Naive B cell (primary cell): ENCODE measurements at regions not wholly inside any gene's neighbourhood (a gene's known extent, or its start where the extent isn't known, plus 50 kb on each side); places are given as distances from the start of the nearest gene placed in this dataset.
A peak's percentile ranks its signal among the peaks of the same experiment; 100 is the strongest.

Experiments used
- ATAC-seq, 2 donors: fragments of 150-1000 bp; cut with Tn5 transposase; 2 replicates each; pipeline ENCODE4 v1.10.0; 2021; ENCODE audit warnings: low read depth in 2 of 2, mild to moderate bottlenecking in 2 of 2, moderate library complexity in 2 of 2
- DNase-seq: peaks from one replicate; pipeline ENCODE4 v3.0.0; 2022
- H3K27ac Mint-ChIP-seq, 6 donors: one replicate each; pipeline ENCODE4 v1.8.0; 2020 to 2022; ENCODE audit warnings: mild to moderate bottlenecking in 6 of 6, mixed read lengths in 6 of 6, moderate library complexity in 5 of 6, inconsistent platforms in 2 of 6
- H3K27me3 Mint-ChIP-seq, 3 donors: one replicate each; pipeline ENCODE4 v1.8.0; 2021 to 2022; ENCODE audit warnings: mixed read lengths in 3 of 3, mild to moderate bottlenecking in 1 of 3
- H3K36me3 Mint-ChIP-seq, 2 donors: one replicate each; pipeline ENCODE4 v1.8.0; 2020 to 2022; ENCODE audit warnings: mixed read lengths in 2 of 2, inconsistent platforms in 1 of 2, mild to moderate bottlenecking in 1 of 2
- H3K4me1 Mint-ChIP-seq, 3 donors: one replicate each; pipeline ENCODE4 v1.8.0; 2020 to 2022; ENCODE audit warnings: mixed read lengths in 3 of 3, inconsistent platforms in 1 of 3, mild to moderate bottlenecking in 1 of 3, moderate library complexity in 1 of 3
- H3K4me3 Mint-ChIP-seq, 8 donors: one replicate each; pipeline ENCODE4 v1.8.0; 2020 to 2022; ENCODE audit warnings: mild to moderate bottlenecking in 8 of 8, mixed read lengths in 8 of 8, moderate library complexity in 8 of 8, inconsistent platforms in 2 of 8
- H3K9me3 Mint-ChIP-seq, 7 donors: one replicate each; pipeline ENCODE4 v1.8.0; 2020 to 2022; ENCODE audit warnings: mixed read lengths in 7 of 7, mild to moderate bottlenecking in 5 of 7, inconsistent platforms in 2 of 7, moderate library complexity in 1 of 7

GRCh38 chr20:40930561-40930960 lies 98.1 kb upstream of the TOP1 start:
- Mint-ChIP-seq H3K4me3 (no peak overlapping the region), H3K36me3 (peaks cover 0 to 10% of the 10 kb centered on the region in 2 donors), H3K27ac (no peak overlapping the region), H3K9me3 (peaks cover 0 to 12% (median 3%) of the 10 kb centered on the region in 7 donors), H3K27me3 (peaks cover 0 to 11% (median 0%) of the 10 kb centered on the region in 3 donors), H3K4me1 (peaks cover 9 to 14% (median 11%) of the 10 kb centered on the region in 3 donors)
- DNase-seq (no peak), ATAC-seq (no peak)

- Mint-ChIP-seq H3K36me3 (peaks cover 0 to 10% of the 10 kb centered on the region in 2 donors), H3K4me3 (no peak overlapping the region), H3K9me3 (peaks cover 0 to 12% (median 3%) of the 10 kb centered on the region in 7 donors), H3K4me1 (peaks cover 3 to 5% (median 5%) of the 10 kb centered on the region in 3 donors), H3K27ac (peak overlapping the region in 1 of 6 donors; percentile 39), H3K27me3 (peaks cover 0 to 11% (median 0%) of the 10 kb centered on the region in 3 donors)
- ATAC-seq (no peak), DNase-seq (no peak)
Observed at GRCh38 chr20:40931410-40932044, 97.1 kb upstream of the TOP1 start.

GRCh38 chr20:40932436-40932835 lies 96.2 kb upstream of the TOP1 start:
- H3K4me3 Mint-ChIP-seq, result no peak overlapping the region
- DNase-seq (no peak), ATAC-seq (no peak)
- peaks cover 0 to 10% of the 10 kb centered on the region in 2 donors for H3K36me3 Mint-ChIP-seq
- no peak overlapping the region for H3K27ac Mint-ChIP-seq
- peaks cover 0 to 12% (median 3%) of the 10 kb centered on the region in 7 donors for H3K9me3 Mint-ChIP-seq
- H3K4me1 Mint-ChIP-seq, result peaks cover 3 to 5% (median 5%) of the 10 kb centered on the region in 3 donors
- H3K27me3 Mint-ChIP-seq, result peaks cover 0 to 11% (median 0%) of the 10 kb centered on the region in 3 donors

DNA sequence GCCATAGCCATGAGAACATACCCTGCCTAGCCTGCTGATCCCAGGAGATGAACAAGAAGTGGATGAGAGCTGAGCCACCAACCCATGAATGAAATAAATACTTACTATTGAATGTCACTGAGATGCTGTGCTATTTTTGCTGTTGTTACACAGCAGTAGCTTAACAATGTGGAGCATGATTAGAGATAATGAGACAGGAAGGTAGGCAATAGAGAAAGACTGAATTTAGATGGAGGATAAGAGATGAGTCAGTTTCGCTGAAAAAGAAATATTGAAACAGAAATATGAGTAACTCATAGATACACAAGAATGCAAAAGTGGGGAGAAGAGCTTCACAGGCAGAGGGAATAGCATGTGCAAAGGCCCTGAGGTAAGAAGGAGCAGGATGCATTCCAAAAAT lies 94.9 kb upstream of the TOP1 start:
- H3K27ac Mint-ChIP-seq, result no peak overlapping the region
- DNase-seq (no peak), ATAC-seq (no peak)
- peaks cover 0 to 11% (median 0%) of the 10 kb centered on the region in 3 donors for H3K27me3 Mint-ChIP-seq
- peaks cover 0 to 12% (median 3%) of the 10 kb centered on the region in 7 donors for H3K9me3 Mint-ChIP-seq
- no peak overlapping the region for H3K4me3 Mint-ChIP-seq
- H3K36me3 Mint-ChIP-seq, result peaks cover 0 to 10% of the 10 kb centered on the region in 2 donors
- peaks cover 0 to 5% (median 3%) of the 10 kb centered on the region in 3 donors for H3K4me1 Mint-ChIP-seq

GRCh38 chr20:40938020-40938419 lies 90.6 kb upstream of the TOP1 start:
- ATAC-seq, result no peak
- Mint-ChIP-seq H3K27ac (no peak overlapping the region), H3K36me3 (peaks cover 0 to 10% of the 10 kb centered on the region in 2 donors)

DNA sequence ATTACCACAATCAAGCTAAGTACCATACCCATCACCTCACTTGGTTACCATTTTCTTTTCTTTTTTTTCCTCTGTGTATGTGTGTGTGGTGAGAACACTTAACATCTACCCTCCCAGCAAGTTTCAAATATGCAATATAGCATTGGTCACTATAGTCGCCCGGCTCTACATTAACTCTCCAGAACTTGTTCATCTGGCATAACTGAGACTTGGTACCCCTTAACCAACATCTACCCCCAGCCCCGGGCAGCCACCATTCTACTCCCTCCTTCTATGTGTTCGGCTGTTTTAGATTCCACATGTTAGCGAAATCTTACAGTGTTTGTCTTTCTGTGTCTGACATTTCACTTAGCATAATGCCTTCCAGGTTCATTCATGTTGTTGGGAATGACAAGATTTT lies 89.0 kb upstream of the TOP1 start:
- H3K27ac Mint-ChIP-seq, result peak overlapping the region in 1 of 6 donors; percentile 47
- DNase-seq (no peak), ATAC-seq (no peak)
- no peak overlapping the region for H3K4me3 Mint-ChIP-seq
- peaks cover 0 to 3% (median 0%) of the 10 kb centered on the region in 3 donors for H3K27me3 Mint-ChIP-seq
- H3K9me3 Mint-ChIP-seq, result peaks cover 0 to 3% (median 0%) of the 10 kb centered on the region in 7 donors
- no peaks in the 10 kb centered on the region for H3K36me3 Mint-ChIP-seq
- peaks cover 17 to 22% (median 18%) of the 10 kb centered on the region in 3 donors for H3K4me1 Mint-ChIP-seq

More at GRCh38 chr20:40938020-40938419, 90.6 kb upstream of the TOP1 start:
- peak overlapping the region in 1 of 8 donors; percentile 68 for H3K4me3 Mint-ChIP-seq
- no peak for DNase-seq
- peaks cover 18 to 22% (median 19%) of the 10 kb centered on the region in 3 donors for H3K4me1 Mint-ChIP-seq
- H3K27me3 Mint-ChIP-seq, result peaks cover 0 to 11% (median 3%) of the 10 kb centered on the region in 3 donors
- H3K9me3 Mint-ChIP-seq, result peaks cover 0 to 7% (median 4%) of the 10 kb centered on the region in 7 donors

DNA sequence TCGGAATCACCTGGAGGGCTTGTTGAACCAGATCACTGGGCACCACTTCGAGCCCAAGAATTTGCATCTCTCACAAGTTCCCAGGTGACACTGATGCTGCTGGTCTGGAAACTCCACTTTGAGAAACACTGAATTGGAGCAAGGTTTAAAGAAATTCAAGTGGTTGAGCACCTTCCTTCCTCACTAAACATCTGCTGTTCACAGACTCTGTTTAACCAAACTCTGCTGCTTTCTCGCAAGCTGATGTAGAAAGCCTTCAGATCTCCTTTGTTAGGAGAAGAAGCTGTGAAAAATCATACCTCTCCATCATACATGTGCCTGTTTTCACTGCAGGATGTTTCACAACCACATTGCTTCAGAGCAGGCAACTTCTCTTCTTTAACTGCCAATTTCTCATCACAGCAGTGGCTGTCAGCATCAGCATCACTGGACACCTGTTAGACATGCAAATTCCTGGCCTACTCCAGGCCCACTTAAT lies 87.5 kb upstream of the TOP1 start:
- DNase-seq (no peak), ATAC-seq (peak; percentile 77 to 81)
- Mint-ChIP-seq H3K27ac (peak overlapping the region in 5 of 6 donors; percentile 17 to 86 (median 80)), H3K36me3 (no peaks in the 10 kb centered on the region), H3K4me3 (peak overlapping the region in 6 of 8 donors; percentile 6 to 38 (median 14)), H3K9me3 (peaks cover 0 to 3% (median 0%) of the 10 kb centered on the region in 7 donors), H3K4me1 (peaks cover 22 to 25% (median 22%) of the 10 kb centered on the region in 3 donors), H3K27me3 (peaks cover 3 to 7% (median 5%) of the 10 kb centered on the region in 3 donors)

GRCh38 chr20:40942006-40942405 lies 86.6 kb upstream of the TOP1 start:
- H3K27me3 Mint-ChIP-seq, result peaks cover 5 to 11% (median 7%) of the 10 kb centered on the region in 3 donors
- DNase-seq, result no peak
- H3K4me3 Mint-ChIP-seq, result peak overlapping the region in 5 of 8 donors; percentile 10 to 71 (median 32)
- H3K36me3 Mint-ChIP-seq, result no peaks in the 10 kb centered on the region
- ATAC-seq, result peak; percentile 61 to 64
- peaks cover 22 to 25% (median 22%) of the 10 kb centered on the region in 3 donors for H3K4me1 Mint-ChIP-seq
- peaks cover 0 to 3% (median 0%) of the 10 kb centered on the region in 7 donors for H3K9me3 Mint-ChIP-seq
- H3K27ac Mint-ChIP-seq, result peak overlapping the region in 5 of 6 donors; percentile 17 to 86 (median 70)

DNA sequence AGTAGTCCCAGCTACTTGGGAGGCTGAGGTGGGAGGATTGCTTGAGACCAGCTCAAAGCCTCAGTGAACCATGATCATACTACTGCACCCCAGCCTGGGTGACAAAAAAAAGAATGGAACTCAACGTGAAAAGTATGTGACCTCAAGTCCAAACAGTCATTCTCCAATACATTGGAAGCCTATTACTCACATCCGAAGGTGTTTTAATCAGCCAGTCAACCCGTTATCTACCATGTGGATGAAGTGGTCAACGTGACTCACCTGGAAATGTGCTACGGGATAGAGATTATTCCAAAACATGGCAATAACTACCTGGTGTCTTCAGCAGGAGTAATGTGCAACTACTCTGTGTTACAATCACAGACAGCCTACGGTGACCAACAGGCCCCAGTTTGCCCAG lies 85.8 kb upstream of the TOP1 start:
- H3K27ac Mint-ChIP-seq, result no peak overlapping the region
- H3K27me3 Mint-ChIP-seq, result peaks cover 5 to 14% (median 8%) of the 10 kb centered on the region in 3 donors
- no peaks in the 10 kb centered on the region for H3K36me3 Mint-ChIP-seq
- H3K4me1 Mint-ChIP-seq, result peaks cover 22 to 25% (median 22%) of the 10 kb centered on the region in 3 donors
- H3K4me3 Mint-ChIP-seq, result no peak overlapping the region
- DNase-seq, result no peak
- ATAC-seq, result no peak
- peaks cover 0 to 3% (median 0%) of the 10 kb centered on the region in 7 donors for H3K9me3 Mint-ChIP-seq

GRCh38 chr20:40943591-40943990 lies 85.0 kb upstream of the TOP1 start:
- Mint-ChIP-seq H3K27me3 (peaks cover 5 to 14% (median 8%) of the 10 kb centered on the region in 3 donors), H3K27ac (no peak overlapping the region), H3K9me3 (peaks cover 0 to 3% (median 0%) of the 10 kb centered on the region in 7 donors), H3K36me3 (no peaks in the 10 kb centered on the region), H3K4me3 (no peak overlapping the region), H3K4me1 (peaks cover 22 to 25% (median 22%) of the 10 kb centered on the region in 3 donors)
- DNase-seq (no peak), ATAC-seq (no peak)

DNA sequence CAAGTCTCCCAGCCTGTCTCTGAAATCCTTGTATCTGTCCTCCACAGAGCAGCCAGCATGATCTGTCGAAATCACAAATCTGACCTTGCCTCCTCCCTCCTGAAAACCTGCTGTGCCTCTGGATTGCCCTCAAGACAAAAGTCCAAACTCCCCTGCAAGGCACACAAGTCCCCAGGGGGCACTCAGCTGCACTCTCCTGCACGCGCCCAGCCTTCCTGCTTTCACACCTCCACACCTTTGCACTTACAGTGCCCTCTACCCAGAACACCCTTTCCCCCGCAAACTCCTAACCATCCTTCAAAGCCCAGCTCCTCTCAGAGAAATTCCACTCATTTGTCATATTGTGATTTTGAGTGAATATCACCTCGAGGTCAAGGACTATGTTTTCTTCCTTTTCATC lies 83.4 kb upstream of the TOP1 start:
- Mint-ChIP-seq H3K27ac (peak overlapping the region in 2 of 6 donors; percentile 65 to 93), H3K27me3 (peaks cover 5 to 14% (median 8%) of the 10 kb centered on the region in 3 donors), H3K9me3 (peaks cover 0 to 3% (median 0%) of the 10 kb centered on the region in 7 donors), H3K4me1 (peaks cover 22 to 25% (median 22%) of the 10 kb centered on the region in 3 donors), H3K4me3 (no peak overlapping the region), H3K36me3 (no peaks in the 10 kb centered on the region)
- no peak for DNase-seq
- ATAC-seq, result no peak

DNA sequence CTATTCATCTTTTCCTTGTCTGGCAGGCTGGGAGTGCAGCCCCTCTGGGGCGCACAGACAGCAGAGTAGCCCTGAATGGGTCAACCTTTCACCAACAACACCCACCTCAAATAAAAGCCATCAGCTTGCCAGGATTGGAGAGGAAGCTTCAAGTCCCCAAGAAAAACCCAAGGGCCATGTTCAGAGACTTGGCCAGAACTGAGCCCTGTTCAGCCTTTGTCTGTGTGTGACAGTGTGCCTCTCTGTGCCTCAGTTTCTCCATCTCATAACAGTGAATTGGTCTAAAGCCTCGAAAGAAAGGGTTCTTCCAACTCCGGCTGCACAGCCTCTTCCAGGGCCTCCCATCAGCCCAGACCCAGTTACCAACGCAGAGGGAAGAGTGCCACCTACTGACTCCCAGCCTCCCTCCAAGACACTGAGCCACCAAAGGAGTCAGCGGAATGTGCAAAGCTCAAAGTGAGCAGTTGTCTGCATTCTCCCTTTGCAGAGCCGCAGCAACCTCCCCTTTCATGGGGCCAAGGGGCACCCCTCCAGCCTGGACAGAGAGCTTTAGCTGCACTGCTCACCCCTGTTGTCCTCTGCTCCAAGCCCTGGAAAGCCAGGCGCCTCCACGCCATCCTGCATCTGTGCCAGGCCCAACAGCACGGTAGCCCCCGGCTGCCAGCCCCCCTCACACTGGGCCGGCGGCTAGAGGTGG lies 82.7 kb upstream of the TOP1 start:
- H3K27ac Mint-ChIP-seq, result peak overlapping the region in 1 of 6 donors; percentile 65
- H3K36me3 Mint-ChIP-seq, result no peaks in the 10 kb centered on the region
- H3K27me3 Mint-ChIP-seq, result peaks cover 8 to 18% (median 10%) of the 10 kb centered on the region in 3 donors
- H3K4me1 Mint-ChIP-seq, result peaks cover 16 to 20% (median 19%) of the 10 kb centered on the region in 3 donors
- peaks cover 0 to 3% (median 0%) of the 10 kb centered on the region in 7 donors for H3K9me3 Mint-ChIP-seq
- no peak for ATAC-seq
- no peak for DNase-seq
- no peak overlapping the region for H3K4me3 Mint-ChIP-seq

DNA sequence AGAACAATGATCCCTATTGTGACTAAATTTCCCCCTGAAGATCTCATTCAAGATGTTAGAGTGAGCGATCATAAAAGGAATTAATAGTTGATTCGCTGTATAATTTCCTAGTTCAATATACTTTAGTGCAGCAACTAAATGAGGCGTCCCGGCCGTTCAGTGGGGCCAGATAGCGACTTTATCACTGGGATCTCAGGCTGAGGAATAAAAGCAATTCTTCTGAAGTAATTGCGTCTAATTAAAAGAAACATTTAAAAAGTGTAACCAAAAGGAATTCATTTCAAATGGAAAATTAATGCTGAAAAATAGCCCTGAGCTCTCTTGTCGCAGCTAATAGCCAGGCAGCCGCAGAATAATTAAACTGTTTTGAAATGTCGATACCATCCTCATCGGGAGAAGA lies 82.2 kb upstream of the TOP1 start:
- peaks cover 8 to 22% (median 13%) of the 10 kb centered on the region in 3 donors for H3K27me3 Mint-ChIP-seq
- no peaks in the 10 kb centered on the region for H3K36me3 Mint-ChIP-seq
- H3K4me1 Mint-ChIP-seq, result peaks cover 11 to 15% (median 14%) of the 10 kb centered on the region in 3 donors
- DNase-seq, result no peak
- H3K9me3 Mint-ChIP-seq, result peaks cover 0 to 3% (median 0%) of the 10 kb centered on the region in 7 donors
- H3K27ac Mint-ChIP-seq, result no peak overlapping the region
- no peak overlapping the region for H3K4me3 Mint-ChIP-seq
- no peak for ATAC-seq
